ENCODE measurements at regions not wholly inside any gene's neighbourhood (a gene's known extent, or its start where the extent isn't known, plus 50 kb on each side); places are given as distances from the start of the nearest gene placed in this dataset.

DNA sequence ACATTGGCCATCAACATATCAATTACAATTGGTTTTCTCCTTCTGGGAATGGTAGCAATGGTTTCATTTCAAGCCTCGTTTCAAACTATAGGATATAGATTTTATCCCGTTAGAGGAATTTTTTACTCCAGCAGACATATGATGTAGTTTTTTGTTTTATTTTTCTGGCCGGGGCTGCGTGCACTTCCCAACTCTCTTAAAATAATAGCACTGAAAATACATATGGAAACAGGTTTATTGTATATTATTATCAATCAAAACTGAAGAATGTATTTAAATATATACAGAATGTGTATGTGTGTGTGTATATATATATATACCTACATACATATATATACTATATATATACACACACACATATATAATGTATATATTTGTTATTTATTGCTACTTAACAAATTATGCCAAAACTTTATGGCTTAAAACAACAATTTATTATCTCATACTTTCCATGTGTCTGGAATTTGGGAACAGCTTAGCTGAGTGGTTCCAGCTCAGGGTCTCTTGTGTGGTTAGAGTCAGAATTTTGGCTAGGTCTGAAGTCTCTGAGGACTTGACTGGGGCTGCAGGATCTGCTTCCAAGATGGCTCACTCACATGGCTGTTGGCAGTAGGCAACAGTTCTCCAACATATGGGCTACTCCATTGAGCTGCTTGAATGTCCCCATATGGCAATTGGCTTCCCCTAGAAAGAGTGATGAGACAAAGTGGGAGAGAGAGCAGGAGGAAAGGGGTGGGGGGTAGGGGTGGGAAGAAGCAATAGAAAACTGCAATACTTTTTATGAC, 314.1 kb downstream of the PPP1R2C start:
- no peak for ATAC-seq
- intact Hi-C loops (cut with DNase I): no loop called here
- no peak for DNase-seq

- no peak for ATAC-seq
- intact Hi-C loops (cut with DNase I): no loop called here
- DNase-seq: no peak
Observed at GRCh38 chrX:42462917-42463316, 315.0 kb downstream of the PPP1R2C start.

DNA sequence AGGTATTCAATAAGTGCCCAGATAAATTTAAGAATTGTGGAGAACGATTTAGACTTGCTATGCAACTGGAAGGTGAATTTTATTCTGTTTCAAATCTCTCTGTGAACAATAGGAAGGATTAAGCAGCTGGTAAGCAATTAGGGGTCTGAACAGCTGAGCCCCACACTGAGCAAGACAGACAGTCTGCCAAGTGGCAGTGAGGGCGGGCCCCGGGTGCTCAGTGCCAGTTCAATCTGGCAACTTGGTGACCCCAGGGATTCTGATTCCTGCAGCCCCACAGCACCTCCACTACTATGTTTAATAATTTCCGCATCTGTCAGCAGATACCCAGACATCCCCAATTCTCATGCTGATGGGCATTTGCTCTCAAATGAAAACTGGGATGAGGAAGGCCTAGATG, 317.3 kb downstream of the PPP1R2C start:
- ATAC-seq (no peak), DNase-seq (no peak)
- intact Hi-C loops (cut with DNase I): no loop called here

DNA sequence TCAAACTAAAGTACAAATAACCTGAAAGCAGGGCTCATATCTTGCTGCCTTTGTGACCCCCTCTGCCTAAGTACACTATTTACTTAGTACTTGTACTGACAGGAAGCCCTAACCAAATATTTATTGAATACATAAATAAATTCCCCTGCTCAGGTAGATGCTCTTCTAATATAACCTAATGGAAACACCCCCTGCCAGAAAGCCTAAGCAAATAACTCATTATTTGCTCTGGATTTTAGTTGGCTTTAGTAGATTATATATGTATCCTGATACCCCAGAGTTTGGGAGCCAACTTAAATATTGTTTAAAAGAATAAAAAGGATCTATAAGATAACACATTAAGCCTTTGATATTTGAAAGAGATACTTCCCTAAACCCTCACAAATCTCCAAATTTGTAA, 318.2 kb downstream of the PPP1R2C start:
- DNase-seq (no peak), ATAC-seq (no peak)
- intact Hi-C loops (cut with DNase I): no loop called here

GRCh38 chrX:42456176-42456700, 321.7 kb downstream of the PPP1R2C start:
- intact Hi-C loops (cut with DNase I): no loop called here
- DNase-seq (no peak), ATAC-seq (no peak)

DNA sequence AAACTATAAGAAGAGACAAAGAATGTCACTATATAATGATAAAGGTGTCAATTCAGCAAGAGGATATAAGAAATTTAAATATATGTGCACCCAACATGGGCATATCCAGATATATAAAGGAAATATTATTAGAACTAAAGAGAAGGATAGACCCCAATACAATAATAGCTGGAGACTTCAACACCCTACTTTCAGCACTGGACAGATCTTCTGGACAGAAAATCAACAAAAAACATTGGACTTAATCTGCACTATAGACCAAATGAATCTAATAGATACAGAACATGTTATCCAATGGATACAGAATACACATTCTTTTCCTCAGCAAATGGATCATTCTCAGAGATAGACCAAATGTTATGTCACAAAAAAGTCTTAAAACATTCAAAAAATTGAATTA, 327.7 kb downstream of the PPP1R2C start:
- DNase-seq: no peak
- intact Hi-C loops (cut with DNase I): no loop called here
- ATAC-seq: no peak

DNA sequence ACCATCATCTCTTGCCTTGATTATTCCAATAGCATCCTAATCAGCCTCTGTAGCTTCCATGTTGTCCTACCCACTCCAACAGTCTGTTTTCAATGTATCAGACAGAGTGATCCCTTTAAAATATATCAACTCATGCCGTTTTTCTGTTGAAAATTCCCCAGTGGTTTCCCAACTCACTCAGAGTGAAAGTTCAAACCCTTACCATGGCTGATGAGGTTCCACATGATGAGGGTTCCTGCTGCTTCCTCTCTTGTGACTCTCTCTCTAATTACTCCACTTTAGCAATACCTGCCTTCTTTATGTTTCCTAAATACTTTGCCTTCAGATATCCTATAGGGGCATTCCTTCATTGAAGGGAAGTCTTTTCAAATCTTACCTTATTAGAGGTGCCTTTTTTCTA, 334.7 kb downstream of the PPP1R2C start:
- intact Hi-C loops (cut with DNase I): no loop called here
- no peak for DNase-seq
- ATAC-seq: no peak

DNA sequence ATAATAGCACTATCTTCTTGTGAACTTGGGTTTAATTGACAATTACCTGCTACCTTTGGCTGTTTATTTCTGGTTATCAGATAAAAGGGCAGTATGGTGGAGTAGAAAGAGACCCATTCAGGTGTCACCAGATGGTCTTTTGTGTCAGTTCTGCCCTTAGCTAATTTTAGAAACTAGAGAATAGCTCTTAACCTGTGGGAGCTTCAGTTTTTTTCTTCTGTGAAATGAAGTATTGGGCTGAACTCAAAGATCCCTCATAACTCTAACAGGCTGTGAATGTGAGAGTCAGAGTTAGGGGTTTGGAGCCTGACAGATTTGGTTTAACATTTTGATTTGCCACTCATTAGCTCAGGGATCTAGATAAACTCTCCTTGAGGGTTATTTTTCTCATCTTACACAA, 335.2 kb downstream of the PPP1R2C start:
- intact Hi-C loops (cut with DNase I): no loop called here
- no peak for ATAC-seq
- DNase-seq: no peak

DNA sequence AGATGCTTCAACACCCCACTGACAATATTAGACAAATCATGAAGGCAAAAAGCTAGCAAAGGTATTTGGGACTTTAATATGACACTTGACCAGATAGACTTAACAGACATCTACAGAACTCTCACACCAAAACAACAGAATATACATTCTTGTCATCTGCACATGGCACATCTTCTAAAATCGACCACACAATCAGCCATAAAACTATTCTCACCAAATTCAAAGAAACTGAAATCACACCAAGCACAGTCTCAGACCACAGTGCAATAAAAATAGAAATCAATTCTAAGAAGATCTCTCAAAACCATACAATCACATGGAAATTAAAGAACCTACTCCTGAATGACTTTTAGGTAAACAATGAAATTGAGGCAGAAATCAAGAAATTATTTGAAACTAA, 340.8 kb downstream of the PPP1R2C start:
- intact Hi-C loops (cut with DNase I): no loop called here
- ATAC-seq: no peak
- no peak for DNase-seq

DNA sequence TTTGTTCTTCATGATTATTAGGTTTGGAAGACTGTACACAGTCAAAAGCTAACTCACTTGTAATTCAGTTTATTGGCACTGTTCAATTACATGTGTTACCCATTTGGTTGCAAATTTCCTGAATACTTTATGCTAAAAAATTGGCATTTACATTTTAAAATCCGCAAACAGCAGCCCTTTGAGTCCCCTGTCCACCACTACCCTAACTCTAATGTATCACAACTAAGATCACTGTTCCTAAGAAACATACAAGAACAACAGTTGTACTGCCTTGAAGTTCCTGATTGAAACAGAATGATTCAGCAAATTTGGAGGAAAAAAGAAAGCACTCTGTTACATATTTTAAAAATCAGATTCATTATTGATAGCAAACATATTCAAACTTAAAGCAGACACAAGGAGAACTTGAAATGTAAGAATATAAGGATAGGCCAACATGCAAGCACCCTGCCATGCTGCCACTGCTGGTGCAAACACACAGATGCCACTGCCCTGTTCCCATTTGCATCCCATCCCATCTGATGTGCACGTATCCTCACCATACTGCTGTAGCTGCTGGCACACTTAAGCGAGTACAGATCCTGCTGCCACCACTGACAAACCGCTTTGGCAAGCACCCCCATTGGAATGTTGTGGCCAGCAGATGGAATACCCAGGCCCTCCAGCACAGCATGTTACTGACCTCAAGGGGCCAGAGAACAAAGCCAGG, 343.4 kb downstream of the PPP1R2C start:
- DNase-seq (no peak), ATAC-seq (no peak)
- intact Hi-C loops (cut with DNase I): no loop called here

- DNase-seq (no peak), ATAC-seq (no peak)
- intact Hi-C loops (cut with DNase I): no loop called here
Observed at GRCh38 chrX:42432552-42432951, 345.4 kb downstream of the PPP1R2C start.

GRCh38 chrX:42422961-42423360, 355.0 kb downstream of the PPP1R2C start:
- DNase-seq (no peak), ATAC-seq (no peak)
- intact Hi-C loops (cut with DNase I): no loop called here

DNA sequence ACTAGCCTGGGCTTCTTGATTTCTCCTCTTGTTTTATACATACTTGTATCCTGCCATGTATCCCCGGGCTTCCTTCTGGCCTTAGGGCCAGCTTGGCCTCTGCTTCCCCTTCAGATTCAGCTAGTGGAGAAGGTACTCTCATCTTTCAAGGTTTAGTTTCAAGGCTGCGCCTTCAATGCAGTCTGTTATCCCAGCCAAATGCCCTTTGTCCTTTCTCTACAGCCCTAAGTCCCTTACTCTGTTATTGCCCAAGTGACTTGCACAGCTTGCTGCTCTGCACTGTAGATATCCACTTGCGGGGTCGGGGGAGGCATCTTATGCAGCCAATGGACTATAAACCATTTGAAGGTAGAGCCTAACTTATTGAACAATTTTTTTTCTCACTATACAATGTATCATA, 357.5 kb downstream of the PPP1R2C start:
- intact Hi-C loops (cut with DNase I): no loop called here
- ATAC-seq (no peak), DNase-seq (no peak)

GRCh38 chrX:42415636-42416035, 362.3 kb downstream of the PPP1R2C start:
- no peak for DNase-seq
- intact Hi-C loops (cut with DNase I): no loop called here
- ATAC-seq: no peak

DNA sequence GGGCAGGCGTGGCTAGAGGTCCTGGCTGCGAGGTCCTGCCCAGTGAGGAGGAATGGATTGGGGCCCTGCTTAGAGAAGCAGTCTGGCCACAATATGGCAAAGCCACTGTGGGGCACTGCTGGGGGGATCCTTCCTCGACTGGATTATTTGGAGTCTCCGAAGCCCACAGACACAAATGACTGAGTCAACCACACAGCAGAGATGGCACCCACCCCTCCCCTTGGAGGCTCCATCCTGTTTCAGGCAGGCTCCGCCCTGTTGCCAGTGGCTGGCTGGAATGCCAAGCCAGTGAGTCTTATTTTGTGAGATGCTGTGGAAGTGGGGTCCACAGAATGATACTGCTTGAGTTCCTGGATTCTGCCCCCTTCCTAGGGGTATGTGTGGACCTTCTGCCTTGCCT, 363.9 kb downstream of the PPP1R2C start:
- DNase-seq: no peak
- intact Hi-C loops (cut with DNase I): no loop called here
- no peak for ATAC-seq

- ATAC-seq: no peak
- DNase-seq: no peak
- intact Hi-C loops (cut with DNase I): no loop called here
Observed at GRCh38 chrX:42399632-42400024, 378.3 kb downstream of the PPP1R2C start.

DNA sequence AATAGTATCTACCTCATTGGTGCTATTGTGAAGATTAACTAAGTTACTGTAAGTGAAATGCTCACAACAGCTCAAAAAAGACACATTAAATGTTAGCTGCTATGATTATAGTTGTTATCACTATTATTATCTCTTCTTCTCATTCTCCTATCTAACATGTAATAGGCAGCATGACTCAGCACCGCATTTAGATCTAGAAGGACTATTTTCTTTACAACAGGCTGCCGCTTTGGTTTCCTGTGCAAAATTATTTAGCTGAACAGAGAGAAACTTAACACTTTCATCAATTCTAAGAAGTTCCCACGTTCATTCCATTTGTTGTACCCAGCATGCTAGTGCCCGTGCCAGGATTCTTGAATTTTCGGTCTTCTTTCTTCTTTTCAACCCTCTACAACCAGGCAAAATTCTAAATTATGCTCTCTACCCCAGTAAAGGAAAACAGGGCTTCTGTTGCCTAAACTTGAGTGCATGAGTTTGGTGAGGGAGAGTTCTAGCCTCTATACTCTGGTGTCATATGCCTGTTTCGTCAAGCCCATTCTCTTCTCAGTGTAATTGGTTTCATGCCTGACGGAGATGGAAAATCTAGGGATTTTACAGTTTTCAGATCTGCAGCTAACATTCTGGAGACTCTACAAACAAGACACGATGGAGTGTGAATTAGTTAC, 378.9 kb downstream of the PPP1R2C start:
- DNase-seq (no peak), ATAC-seq (no peak)
- intact Hi-C loops (cut with DNase I): no loop called here

- ATAC-seq (no peak), DNase-seq (no peak)
- intact Hi-C loops (cut with DNase I): no loop called here
Observed at GRCh38 chrX:42396136-42396535, 381.8 kb downstream of the PPP1R2C start.

GRCh38 chrX:42392846-42393245, 385.1 kb downstream of the PPP1R2C start:
- intact Hi-C loops (cut with DNase I): no loop called here
- DNase-seq (no peak), ATAC-seq (no peak)

- ATAC-seq (no peak), DNase-seq (no peak)
- intact Hi-C loops (cut with DNase I): no loop called here
Observed at GRCh38 chrX:42386681-42387080, 391.3 kb downstream of the PPP1R2C start.
